ENCODE measurements at regions not wholly inside any gene's neighbourhood (a gene's known extent, or its start where the extent isn't known, plus 50 kb on each side); places are given as distances from the start of the nearest gene placed in this dataset.

- no peak for DNase-seq (ENCODE audit: low read depth)
- in situ Hi-C loops (cut with HindIII; ENCODE audit: low pct_unique_long_range_greater_than_20kb, low sequenced_read_pairs): no loop called here
Measured at GRCh38 chr1:56191369-56191768, 388.0 kb downstream of the PLPP3 start.

GRCh38 chr1:56190806-56191365 lies 388.5 kb downstream of the PLPP3 start:
- in situ Hi-C loops (cut with HindIII; ENCODE audit: low pct_unique_long_range_greater_than_20kb, low sequenced_read_pairs): no loop called here
- DNase-seq (ENCODE audit: low read depth): no peak

GRCh38 chr1:56189946-56190805 lies 389.2 kb downstream of the PLPP3 start:
- DNase-seq (ENCODE audit: low read depth): no peak
- in situ Hi-C loops (cut with HindIII; ENCODE audit: low pct_unique_long_range_greater_than_20kb, low sequenced_read_pairs): no loop called here

- no peak for DNase-seq (ENCODE audit: low read depth)
- in situ Hi-C loops (cut with HindIII; ENCODE audit: low pct_unique_long_range_greater_than_20kb, low sequenced_read_pairs): no loop called here
Measured at GRCh38 chr1:56189454-56189853, 389.9 kb downstream of the PLPP3 start.

GRCh38 chr1:56188855-56189254 lies 390.5 kb downstream of the PLPP3 start:
- in situ Hi-C loops (cut with HindIII; ENCODE audit: low pct_unique_long_range_greater_than_20kb, low sequenced_read_pairs): no loop called here

GRCh38 chr1:56188221-56188620 lies 391.1 kb downstream of the PLPP3 start:
- in situ Hi-C loops (cut with HindIII; ENCODE audit: low pct_unique_long_range_greater_than_20kb, low sequenced_read_pairs): no loop called here
- DNase-seq (ENCODE audit: low read depth): no peak

More at GRCh38 chr1:56188855-56189254, 390.5 kb downstream of the PLPP3 start:
- DNase-seq (ENCODE audit: low read depth): no peak

- no peak for DNase-seq (ENCODE audit: low read depth)
- in situ Hi-C loops (cut with HindIII; ENCODE audit: low pct_unique_long_range_greater_than_20kb, low sequenced_read_pairs): no loop called here
Measured at GRCh38 chr1:56187405-56187804, 392.0 kb downstream of the PLPP3 start.

GRCh38 chr1:56185493-56185892 lies 393.9 kb downstream of the PLPP3 start:
- in situ Hi-C loops (cut with HindIII; ENCODE audit: low pct_unique_long_range_greater_than_20kb, low sequenced_read_pairs): no loop called here
- DNase-seq (ENCODE audit: low read depth): no peak

GRCh38 chr1:56183151-56183550 lies 396.2 kb downstream of the PLPP3 start:
- in situ Hi-C loops (cut with HindIII; ENCODE audit: low pct_unique_long_range_greater_than_20kb, low sequenced_read_pairs): no loop called here
- DNase-seq (ENCODE audit: low read depth): no peak

- DNase-seq (ENCODE audit: low read depth): no peak
- in situ Hi-C loops (cut with HindIII; ENCODE audit: low pct_unique_long_range_greater_than_20kb, low sequenced_read_pairs): no loop called here
Measured at GRCh38 chr1:56180520-56181190, 398.7 kb downstream of the PLPP3 start.

- DNase-seq (ENCODE audit: low read depth): no peak
- in situ Hi-C loops (cut with HindIII; ENCODE audit: low pct_unique_long_range_greater_than_20kb, low sequenced_read_pairs): no loop called here
Measured at GRCh38 chr1:56179543-56179942, 399.8 kb downstream of the PLPP3 start.

GRCh38 chr1:56175211-56175610 lies 404.2 kb downstream of the PLPP3 start:
- in situ Hi-C loops (cut with HindIII; ENCODE audit: low pct_unique_long_range_greater_than_20kb, low sequenced_read_pairs): no loop called here

GRCh38 chr1:56174176-56174885 lies 405.0 kb downstream of the PLPP3 start:
- in situ Hi-C loops (cut with HindIII; ENCODE audit: low pct_unique_long_range_greater_than_20kb, low sequenced_read_pairs): no loop called here
- DNase-seq (ENCODE audit: low read depth): no peak

More at GRCh38 chr1:56175211-56175610, 404.2 kb downstream of the PLPP3 start:
- DNase-seq (ENCODE audit: low read depth): no peak

GRCh38 chr1:56173736-56174135 lies 405.6 kb downstream of the PLPP3 start:
- no peak for DNase-seq (ENCODE audit: low read depth)
- in situ Hi-C loops (cut with HindIII; ENCODE audit: low pct_unique_long_range_greater_than_20kb, low sequenced_read_pairs): no loop called here

GRCh38 chr1:56171670-56172069 lies 407.7 kb downstream of the PLPP3 start:
- DNase-seq (ENCODE audit: low read depth): no peak

GRCh38 chr1:56170784-56171320 lies 408.5 kb downstream of the PLPP3 start:
- in situ Hi-C loops (cut with HindIII; ENCODE audit: low pct_unique_long_range_greater_than_20kb, low sequenced_read_pairs): no loop called here

More at GRCh38 chr1:56171670-56172069, 407.7 kb downstream of the PLPP3 start:
- in situ Hi-C loops (cut with HindIII; ENCODE audit: low pct_unique_long_range_greater_than_20kb, low sequenced_read_pairs): no loop called here

GRCh38 chr1:56169856-56170255 lies 409.5 kb downstream of the PLPP3 start:
- DNase-seq (ENCODE audit: low read depth): no peak
- in situ Hi-C loops (cut with HindIII; ENCODE audit: low pct_unique_long_range_greater_than_20kb, low sequenced_read_pairs): no loop called here

More at GRCh38 chr1:56170784-56171320, 408.5 kb downstream of the PLPP3 start:
- DNase-seq (ENCODE audit: low read depth): no peak

GRCh38 chr1:56168176-56168575 lies 411.2 kb downstream of the PLPP3 start:
- in situ Hi-C loops (cut with HindIII; ENCODE audit: low pct_unique_long_range_greater_than_20kb, low sequenced_read_pairs): no loop called here

More at GRCh38 chr1:56168176-56168575, 411.2 kb downstream of the PLPP3 start:
- no peak for DNase-seq (ENCODE audit: low read depth)
